Esophagus muscularis mucosa (tissue), 3 donors: ENCODE measurements at regions not wholly inside any gene's neighbourhood (a gene's known extent, or its start where the extent isn't known, plus 50 kb on each side); places are given as distances from the start of the nearest gene placed in this dataset.

Experiments used
- CTCF ChIP-seq, 3 experiments: fragments of 200-600 bp in 2 of 3; fragments of 450-650 bp in 1 of 3; sonication (generic) in 2 of 3; IDR thresholded peaks; one replicate each; pipeline ENCODE4 v1.5.1; 2017 to 2019; ENCODE audit warnings: antibody characterized with exemption in 3 of 3, mild to moderate bottlenecking in 2 of 3, moderate library complexity in 1 of 3
- POLR2A ChIP-seq: fragments of 450-650 bp; IDR thresholded peaks from one replicate; pipeline ENCODE4 v1.6.1; 2017; ENCODE audit warnings: antibody characterized with exemption, moderate library complexity, mild to moderate bottlenecking, low read depth
- POLR2AphosphoS5 ChIP-seq, 2 donors: sonication (generic); formaldehyde crosslinking; IDR thresholded peaks; one replicate each; pipeline ENCODE4 v1.6.1; 2017; ENCODE audit warnings: antibody characterized with exemption in 2 of 2

- TF ChIP-seq CTCF (IDR thresholded peaks at IDR 0.05) (no peak), POLR2A (no peak), POLR2AphosphoS5 (IDR thresholded peaks at IDR 0.05) (no peak)
These were observed 249.3 kb downstream of the CYP26B1 start for GRCh38 chr2:71898375-71898774.
